HG03139 (cell line): ENCODE measurements at regions not wholly inside any gene's neighbourhood (a gene's known extent, or its start where the extent isn't known, plus 50 kb on each side); places are given as distances from the start of the nearest gene placed in this dataset.
"Not testable (repeated sequence)": the region's sequence is repeated elsewhere in the genome, so short reads cannot be mapped to it uniquely, and the experiment has no call there.

Experiments used
- ATAC-seq: cut with Tn5 transposase; IDR thresholded peaks from one replicate; pipeline ENCODE4 v1.9.1; 2021; ENCODE audit not compliant: unreplicated experiment

DNA sequence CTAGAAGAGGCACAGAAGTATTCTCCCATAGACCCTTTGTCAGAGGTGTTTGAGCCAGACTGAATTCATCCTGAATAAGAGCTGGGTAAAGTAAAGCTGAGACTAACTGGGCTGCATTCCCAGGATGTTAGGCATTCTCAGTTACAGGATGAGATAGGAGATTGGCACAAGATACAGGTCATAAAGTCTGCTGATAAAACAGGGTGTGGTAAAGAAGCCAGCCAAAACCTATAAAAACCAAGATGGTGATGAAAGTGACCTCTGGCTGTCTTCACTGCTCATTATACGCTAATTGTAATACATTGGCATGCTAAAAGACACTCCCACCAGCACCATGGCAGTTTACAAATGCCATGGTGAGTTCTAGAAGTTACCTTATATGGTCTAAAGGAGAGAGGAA is 364.9 kb upstream of the TMEFF2 start:
- no peak for ATAC-seq

DNA sequence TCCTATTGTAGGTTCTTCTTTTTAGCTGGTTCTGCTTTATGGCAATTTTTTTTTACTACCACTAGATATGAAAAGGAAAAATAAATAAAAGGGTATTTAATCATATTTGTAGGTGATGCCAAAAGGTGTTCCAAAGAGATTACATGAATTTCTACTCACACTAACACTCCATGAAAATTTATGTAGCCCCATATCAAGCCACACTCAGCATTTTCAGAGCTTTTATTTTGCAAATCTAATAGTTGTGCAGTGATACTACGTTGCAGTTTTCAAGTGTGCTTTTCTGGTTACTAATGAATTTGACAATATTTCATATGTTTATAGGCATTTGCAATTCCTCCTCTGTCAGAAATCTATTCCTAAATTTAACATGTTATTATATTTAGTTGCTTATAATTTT is 363.9 kb upstream of the TMEFF2 start:
- ATAC-seq, result no peak

DNA sequence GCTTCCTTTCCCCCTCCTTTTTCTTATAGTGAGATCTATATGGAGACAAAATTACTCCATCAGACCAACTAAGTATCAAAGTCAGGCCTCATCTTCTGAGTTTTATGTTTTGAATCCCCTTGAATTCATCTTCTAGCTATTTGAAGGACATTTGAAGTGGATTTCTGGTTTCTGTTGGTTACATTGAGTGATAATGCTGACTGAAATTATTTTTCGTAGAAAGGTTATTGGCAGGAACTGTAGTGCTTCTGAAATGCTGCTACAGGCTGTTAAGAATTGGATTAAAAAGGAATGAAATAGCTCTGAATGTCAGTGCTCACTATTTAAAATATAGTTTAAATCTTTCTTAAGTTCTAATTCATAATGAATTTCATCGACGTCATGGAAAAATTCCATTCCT is 361.0 kb upstream of the TMEFF2 start:
- ATAC-seq, result no peak

DNA sequence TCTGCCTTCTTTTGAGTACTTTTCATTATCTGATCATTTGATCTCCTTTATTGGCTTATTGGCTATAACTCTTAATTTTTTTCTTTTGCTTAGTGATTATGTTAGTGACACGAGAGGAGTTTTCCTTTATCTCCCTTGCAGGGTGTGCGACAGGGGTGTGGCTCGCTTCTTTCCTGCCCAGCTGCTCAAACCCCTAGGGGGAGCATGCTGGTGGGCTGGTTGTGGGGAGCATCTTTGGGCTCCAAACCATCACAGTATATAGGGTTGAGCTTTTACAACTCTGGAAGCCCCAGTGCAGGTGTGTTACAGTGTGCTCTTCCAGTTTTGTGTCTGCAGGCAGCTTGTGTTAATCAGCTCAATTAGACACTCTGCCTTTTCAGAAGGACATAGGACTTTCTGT is 357.0 kb upstream of the TMEFF2 start:
- ATAC-seq, result no peak

DNA sequence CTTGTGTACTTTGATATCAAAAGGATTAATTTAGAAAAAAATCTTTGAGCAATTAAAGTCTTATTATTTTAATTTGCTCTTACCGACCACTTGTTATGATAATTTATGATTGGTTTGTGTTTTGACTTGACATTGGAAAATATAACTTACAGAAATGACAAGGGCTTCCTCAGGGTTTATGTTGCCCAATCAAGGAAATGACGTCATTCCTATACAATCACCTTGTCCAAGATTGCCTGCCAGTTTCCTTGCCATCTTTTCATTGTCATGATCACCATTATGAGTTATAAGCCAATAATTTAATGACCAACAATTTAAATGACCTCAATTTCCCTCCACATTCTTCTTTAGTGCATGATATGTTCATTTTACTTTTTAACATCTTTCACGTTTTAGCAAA is 351.8 kb upstream of the TMEFF2 start:
- no peak for ATAC-seq

DNA sequence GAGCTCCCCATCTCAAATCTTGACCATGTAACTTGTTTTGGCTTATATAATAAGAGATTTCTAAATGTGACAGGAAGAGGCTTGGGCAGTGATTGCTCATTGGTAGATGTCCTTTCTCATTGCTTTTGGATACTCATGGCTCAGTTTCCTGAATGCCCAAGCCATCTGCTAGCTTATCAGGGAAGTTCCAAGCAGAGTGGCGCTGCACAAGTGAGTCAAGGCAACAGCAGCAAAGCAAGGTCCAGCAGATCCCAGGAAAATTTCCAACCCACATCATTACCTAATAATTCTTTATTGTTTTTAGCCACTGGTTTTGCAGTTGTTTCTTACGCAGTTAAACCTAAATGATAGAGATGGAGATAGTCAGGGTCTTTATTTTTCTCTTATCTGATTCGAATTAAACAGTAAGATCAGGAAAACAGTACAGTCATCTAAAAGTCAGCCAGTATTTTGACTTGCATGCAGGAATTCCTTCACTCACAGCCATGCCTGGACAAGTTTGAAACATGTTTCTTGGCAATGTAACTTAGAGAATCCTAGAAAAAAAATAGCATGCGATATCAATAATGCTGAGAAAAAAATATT is 349.7 kb upstream of the TMEFF2 start:
- no peak for ATAC-seq

DNA sequence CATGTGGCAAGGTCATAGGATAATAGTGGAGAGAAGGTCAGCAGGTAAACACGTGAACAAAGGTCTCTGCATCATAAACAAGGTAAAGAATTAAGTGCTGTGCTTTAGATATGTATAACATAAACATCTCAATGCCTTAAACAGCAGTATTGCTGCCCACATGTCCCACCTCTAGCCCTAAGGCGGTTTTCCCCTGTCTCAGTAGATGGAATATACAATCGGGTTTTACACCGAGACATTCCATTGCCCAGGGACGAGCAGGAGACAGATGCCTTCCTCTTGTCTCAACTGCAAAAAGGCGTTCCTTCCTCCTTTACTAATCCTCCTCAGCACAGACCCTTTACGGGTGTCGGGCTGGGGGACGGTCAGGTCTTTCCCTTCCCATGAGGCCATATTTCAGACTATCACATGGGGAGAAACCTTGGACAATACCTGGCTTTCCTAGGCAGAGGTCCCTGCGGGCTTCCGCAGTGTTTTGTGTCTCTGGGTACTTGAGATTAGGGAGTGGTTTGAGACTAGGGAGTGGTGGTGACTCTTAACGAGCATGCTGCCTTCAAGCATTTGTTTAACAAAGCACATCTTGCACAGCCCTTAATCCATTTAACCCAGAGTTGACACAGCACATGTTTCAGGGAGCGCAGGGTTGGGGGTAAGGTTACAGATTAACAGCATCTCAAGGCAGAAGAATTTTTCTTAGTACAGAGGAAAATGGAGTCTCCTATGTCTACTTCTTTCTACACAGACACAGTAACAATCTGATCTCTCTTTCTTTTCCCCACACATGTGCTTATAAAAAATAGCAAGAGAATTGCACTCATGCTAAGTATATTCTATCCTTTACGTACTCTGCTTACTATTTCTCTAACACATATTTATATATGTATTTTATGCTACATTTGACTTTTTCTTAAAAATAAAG is 347.7 kb upstream of the TMEFF2 start:
- not testable (repeated sequence) for ATAC-seq

DNA sequence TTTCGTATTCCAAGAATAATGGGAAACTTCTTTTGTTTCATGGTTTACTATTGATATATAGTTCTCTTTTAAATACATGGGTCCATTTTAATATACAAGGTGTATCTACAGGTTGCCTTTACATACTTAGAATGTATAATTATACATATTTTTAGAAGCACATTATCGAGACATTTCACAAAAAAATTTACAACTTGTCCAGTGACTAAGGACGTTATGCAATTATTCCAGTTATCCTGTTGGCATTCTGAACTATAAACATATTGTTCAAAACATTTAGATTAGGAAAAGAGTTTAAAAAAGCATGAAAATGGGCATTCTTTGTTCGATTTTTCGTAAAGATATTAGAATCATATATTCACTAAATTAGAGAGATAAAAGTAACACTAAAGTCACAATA is 344.6 kb upstream of the TMEFF2 start:
- no peak for ATAC-seq

DNA sequence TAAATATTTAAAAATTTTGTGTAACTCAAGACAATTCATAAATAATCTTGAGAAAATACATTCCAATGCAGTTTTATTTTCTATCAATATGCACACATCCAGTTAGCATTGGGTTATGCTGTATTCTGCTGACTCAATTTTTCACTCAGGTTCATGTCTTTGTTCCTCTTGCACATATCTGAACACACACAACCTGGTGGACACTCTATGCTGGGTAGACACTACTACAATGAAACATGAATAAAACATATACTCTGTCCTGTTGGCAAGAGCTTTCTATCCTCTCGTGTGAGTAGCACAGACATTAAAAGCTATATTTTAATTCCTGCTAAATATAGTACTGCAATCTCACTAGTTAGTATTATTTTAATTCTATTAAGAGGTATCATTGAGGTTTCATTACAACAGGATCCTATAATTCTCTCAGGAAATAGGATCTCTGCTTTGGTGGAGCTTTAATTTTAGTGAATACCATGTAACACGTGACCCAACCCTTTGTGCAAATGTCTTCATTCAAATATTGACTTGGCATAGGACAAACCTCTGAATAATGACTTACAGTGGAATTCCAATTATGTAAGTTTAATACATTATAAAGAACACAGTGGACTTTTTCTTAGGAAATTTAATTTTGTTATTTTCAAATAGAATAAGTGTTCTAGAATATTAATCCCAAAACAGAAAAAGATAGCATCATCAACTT is 342.3 kb upstream of the TMEFF2 start:
- no peak for ATAC-seq

DNA sequence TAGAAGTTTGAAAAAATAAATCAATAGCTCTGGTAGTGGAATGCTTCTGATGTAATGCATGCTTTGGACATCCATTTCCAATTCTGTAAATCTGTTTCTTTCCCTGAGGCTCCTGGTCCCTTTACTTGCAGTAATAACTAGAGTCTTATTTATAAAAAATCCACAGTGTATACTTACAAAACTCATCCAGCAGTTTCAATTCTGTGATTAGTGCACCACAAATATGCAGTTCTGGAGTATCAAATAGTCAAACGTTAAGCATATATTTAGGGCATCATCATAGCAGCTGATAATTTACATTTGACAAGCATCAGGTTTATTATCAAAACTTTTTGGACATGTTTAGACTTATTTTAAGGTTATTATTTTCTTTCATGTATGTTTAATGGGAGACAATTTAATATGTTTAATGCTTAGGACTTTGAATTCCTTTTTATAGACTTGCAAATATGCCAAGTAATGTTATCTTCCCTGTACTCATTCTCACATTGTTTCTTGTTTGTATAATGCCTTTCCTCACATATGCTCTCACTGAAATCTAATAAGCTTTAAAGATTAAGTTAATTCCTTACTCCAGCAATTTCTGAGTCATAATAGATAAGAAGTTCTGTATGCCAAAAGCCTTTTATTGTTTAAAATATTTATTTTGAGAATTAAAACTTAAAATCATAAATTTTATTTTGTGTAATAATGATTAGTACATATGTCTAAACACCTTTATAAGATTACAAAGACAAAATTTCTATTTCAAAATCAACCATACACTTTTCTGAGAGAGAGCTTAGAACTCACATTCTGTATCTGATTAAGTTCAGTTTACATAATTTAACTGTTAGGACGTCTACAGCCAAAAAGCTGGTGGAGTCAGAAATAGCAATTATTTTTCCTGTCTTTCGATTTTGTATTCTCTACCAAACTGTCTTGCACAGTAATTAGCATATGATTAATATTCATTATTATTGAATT is 341.5 kb upstream of the TMEFF2 start:
- ATAC-seq, result no peak

DNA sequence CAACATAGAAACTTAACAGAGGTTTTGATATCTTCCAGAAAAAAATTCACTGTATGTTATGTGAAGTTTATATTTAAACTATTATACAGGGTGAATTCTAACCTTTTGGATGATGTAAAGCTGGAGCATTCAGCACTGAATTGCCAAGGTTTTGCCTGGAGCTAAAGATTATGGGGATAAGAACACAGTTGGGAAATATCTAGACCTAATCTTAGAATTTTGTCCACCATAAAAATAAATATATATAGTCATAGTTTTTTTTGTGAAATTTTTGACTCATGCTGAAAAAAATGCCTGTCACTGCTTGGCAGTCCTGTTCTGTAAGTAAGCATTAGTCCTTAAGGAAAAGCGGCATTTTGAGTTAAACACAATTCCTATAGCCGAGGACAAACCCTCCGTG is 339.3 kb upstream of the TMEFF2 start:
- no peak for ATAC-seq

DNA sequence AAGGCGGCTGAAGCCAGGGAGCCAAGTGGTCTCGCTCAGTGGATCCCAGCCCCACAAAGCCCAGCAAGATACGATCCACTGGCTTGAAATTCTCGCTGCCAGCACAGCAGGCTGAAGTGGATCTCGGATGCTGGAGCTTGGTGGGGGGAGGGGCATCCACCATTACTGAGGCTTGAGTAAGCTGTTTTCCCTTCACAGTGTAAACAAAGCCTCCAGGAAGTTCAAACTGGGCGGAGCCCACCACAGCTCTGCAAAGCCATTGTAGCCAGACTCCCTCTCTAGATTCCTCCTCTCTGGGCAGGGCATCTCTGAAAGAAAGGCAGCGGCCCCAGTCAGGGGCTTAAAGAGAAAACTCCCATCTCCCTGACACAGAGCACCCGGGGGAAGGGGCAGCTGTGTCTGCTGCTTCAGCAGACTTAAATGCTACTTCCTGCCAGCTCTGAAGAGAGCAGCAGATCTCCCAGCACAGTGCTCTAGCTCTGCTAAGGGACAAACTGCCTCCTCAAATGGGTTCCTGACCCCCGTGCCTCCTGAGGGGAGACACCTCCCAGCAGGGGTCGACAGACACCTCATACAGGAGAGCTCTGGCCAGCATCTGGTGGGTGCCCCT is 330.0 kb upstream of the TMEFF2 start:
- ATAC-seq, result not testable (repeated sequence)

DNA sequence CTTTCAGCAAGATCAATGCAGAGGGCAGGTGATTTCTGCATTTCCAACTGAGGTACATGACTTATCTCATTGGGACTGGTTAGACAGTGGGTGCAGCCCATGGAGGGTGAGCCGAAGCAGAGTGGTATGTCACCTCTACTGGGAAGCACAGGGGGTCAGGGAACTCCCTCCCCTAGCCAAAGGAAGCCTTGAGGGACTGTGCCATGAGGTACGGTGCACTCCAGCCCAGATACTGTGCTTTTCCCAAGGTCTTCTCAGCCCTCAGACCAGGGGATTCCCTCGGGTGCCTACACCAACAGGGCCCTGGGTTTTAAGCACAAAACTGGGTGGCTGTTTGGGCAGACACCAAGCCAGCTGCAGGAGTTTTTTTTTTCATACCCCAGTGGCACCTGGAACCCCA is 329.5 kb upstream of the TMEFF2 start:
- not testable (repeated sequence) for ATAC-seq

DNA sequence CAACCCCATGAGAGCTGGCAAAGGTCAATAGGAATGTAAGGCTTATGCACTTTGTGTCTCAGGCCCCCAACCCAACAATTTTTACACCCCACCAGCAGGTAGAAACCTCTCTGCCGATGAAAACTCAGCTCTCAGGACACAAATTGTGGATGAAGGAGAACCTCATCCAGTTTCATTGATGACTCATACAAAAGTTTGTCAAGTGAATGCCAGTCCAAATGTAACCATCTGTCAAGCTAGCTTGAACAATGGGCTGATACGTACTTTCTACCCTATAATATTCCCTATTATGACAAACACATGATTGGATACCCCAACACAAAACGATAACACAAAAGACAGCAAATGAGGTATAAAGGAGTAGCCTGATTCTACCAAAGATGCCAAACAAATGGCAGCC is 321.2 kb upstream of the TMEFF2 start:
- no peak for ATAC-seq

DNA sequence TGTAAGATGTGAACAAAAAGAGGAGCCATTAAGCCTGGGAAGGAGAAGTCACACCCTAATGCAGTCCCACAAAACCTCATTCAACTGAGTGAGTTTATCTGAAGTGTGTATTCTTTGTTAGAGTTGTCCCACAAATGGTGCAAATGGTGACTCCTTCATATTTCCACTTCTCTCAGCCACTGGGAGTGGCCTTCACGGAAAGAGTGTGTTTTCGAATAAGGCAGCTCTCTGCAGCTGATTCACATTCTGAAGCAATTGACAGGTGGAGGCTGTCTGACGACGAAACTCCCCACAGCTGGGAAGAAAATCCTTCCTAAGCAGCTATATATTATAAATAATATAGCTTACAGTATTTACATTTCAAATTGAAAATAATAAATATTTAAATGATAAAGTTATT is 318.8 kb upstream of the TMEFF2 start:
- no peak for ATAC-seq

DNA sequence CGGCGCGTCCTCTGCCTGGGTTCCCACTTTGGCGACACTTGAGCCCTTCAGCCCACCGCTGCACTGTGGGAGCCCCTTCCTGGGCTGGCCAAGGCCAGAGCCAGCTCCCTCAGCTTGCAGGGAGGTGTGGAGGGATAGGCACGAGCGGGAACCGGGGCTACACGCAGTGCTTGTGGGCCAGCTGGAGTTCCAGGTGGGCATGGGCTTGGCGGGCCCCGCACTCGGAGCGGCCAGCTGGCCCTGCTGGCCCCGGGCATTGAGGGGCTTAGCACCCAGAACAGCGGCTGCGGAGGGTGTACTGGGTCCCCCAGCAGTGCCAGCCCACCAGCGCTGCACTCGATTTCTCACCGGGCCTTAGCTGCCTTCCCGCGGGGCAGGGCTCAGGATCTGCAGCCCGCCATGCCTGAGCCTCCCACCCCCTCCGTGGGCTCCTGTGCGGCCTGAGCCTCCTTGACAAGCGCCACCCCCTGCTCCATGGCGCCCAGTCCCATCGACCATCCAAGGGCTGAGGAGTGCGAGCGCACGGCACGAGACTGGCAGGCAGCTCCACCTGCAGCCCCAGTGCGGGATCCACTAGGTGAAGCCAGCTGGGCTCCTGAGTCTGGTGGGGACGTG is 313.2 kb upstream of the TMEFF2 start:
- ATAC-seq, result not testable (repeated sequence)

DNA sequence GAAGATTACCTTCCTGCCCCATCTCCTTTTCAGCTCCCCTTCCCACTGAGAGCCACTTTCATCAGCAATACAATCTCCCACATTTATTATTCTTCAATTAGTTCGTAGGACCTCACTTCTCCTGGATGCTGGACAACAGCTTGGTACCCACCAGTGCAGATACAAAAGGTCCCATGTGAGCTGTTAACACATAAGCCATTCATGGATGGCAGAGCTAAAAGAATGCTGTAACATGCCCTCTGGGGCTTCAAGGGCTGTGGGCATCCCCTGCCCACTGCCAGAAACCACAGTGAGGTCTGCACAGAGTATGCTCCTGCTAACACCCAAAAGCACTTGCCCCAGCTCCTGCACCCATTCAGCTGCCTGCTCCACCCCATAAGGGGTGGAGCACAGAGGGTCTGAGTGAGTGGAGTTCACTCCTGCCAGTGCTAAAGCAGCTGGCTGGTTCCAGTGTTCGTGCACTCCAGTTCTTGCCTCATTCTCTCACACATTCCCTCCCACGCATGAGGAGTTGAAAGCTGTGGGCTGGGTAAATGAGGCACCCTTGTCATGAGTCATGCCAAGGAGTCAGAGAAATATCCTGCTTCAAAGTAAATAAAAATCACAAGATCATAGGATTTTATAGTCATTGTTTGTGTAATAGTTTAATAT is 305.9 kb upstream of the TMEFF2 start:
- ATAC-seq, result peak; percentile 56

DNA sequence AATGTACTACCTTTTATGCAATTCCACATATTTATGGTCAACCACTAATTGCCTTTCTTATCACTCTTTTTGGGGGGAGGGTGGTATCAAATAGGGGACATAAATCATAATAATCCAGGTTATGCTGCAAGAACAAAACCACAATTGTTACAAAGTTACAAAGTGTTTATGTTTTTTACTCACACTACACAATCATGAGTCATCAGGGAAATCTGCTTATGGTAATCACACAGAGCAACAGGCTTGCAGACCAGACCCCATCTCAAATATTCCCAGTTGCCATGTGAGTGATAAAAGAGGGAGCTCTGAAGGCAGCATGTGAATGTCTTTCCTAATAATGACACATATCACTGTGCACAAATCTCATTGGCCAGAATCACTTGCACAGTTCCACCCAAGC is 304.7 kb upstream of the TMEFF2 start:
- ATAC-seq, result no peak

DNA sequence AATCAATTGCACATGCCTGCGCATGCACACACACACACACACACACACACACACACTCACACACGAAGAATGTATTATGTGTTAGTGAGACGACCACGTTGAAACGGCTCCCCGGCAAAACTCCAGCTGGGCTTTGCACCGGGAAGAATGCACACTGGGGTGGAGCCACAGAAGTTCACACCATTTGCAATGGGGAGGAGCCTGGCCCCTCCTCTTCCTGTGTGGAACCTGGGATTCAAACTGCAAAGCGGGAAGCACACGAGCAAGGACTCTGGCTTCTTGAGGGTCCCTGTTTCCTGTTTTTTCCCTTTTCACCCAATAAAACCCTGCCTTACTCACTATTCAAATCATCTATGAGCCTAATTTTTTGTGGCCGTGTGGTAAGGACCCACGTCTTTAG is 304.0 kb upstream of the TMEFF2 start:
- ATAC-seq, result no peak
